Keratinocyte (primary cell): ENCODE measurements at regions not wholly inside any gene's neighbourhood (a gene's known extent, or its start where the extent isn't known, plus 50 kb on each side); places are given as distances from the start of the nearest gene placed in this dataset.

ENCODE experiments used
- DNase-seq: peaks from one replicate; pipeline ENCODE4 v3.0.0-alpha.2; 2011; ENCODE audit warnings: low read depth, missing footprints, low spot score
- FAIRE-seq: peaks from 2 replicates; lab custom pipeline; 2011; peaks lifted over from hg19 to GRCh38; lab: Jason Lieb, UNC
- H2AFZ ChIP-seq: 2 replicates; pipeline ENCODE4 v1.6.0; 2012; ENCODE audit warnings: low read length, control low read depth, inconsistent platforms; ENCODE audit not compliant: control insufficient read depth
- H3K27ac ChIP-seq: 2 replicates; pipeline ENCODE4 v1.5.1; 2011; ENCODE audit warnings: low read length; ENCODE audit not compliant: control insufficient read depth, insufficient read depth
- H3K27me3 ChIP-seq: 3 replicates; pipeline ENCODE4 v1.6.0; 2011; ENCODE audit warnings: low read length; ENCODE audit not compliant: control insufficient read depth, insufficient read depth; ENCODE audit errors: extremely low read depth
- H3K36me3 ChIP-seq, 2 experiments: 2 replicates in 1 of 2; 3 replicates in 1 of 2; pipeline ENCODE4 v1.5.1; 2011; ENCODE audit warnings: low read length in 2 of 2, mild to moderate bottlenecking in 1 of 2; ENCODE audit not compliant: control insufficient read depth in 2 of 2, insufficient read depth in 2 of 2; ENCODE audit errors: extremely low read depth in 1 of 2
- H3K4me1 ChIP-seq: 3 replicates; pipeline ENCODE4 v1.5.1; 2011; ENCODE audit warnings: low read length; ENCODE audit not compliant: control insufficient read depth, insufficient read depth; ENCODE audit errors: extremely low read depth
- H3K4me2 ChIP-seq: 3 replicates; pipeline ENCODE4 v1.6.0; 2011; ENCODE audit warnings: low read depth, low read length; ENCODE audit not compliant: control insufficient read depth, insufficient read depth; ENCODE audit errors: extremely low read depth
- H3K4me3 ChIP-seq, 3 experiments: fragments of 200-600 bp in 1 of 3; sonication (generic) in 1 of 3; 2 replicates in 2 of 3; 3 replicates in 1 of 3; pipeline ENCODE4 v1.5.1; 2011 to 2016; ENCODE audit warnings: low read length in 3 of 3, mild to moderate bottlenecking in 3 of 3, control low read depth in 2 of 3, inconsistent platforms in 1 of 3, low read depth in 1 of 3, mixed read lengths in 1 of 3, mixed run types in 1 of 3, moderate library complexity in 1 of 3; ENCODE audit not compliant: control insufficient read depth in 2 of 3, insufficient read depth in 2 of 3; ENCODE audit errors: extremely low read depth in 1 of 3
- H3K79me2 ChIP-seq: 2 replicates; pipeline ENCODE4 v1.6.0; 2012; ENCODE audit warnings: low read length; ENCODE audit not compliant: control insufficient read depth, insufficient read depth
- H3K9ac ChIP-seq: 3 replicates; pipeline ENCODE4 v1.6.0; 2011; ENCODE audit warnings: low read length; ENCODE audit not compliant: control insufficient read depth, insufficient read depth; ENCODE audit errors: extremely low read depth
- H3K9me1 ChIP-seq: 3 replicates; pipeline ENCODE4 v1.6.0; 2011; ENCODE audit warnings: low read length; ENCODE audit not compliant: control insufficient read depth, insufficient read depth; ENCODE audit errors: extremely low read depth
- H3K9me3 ChIP-seq: 2 replicates; pipeline ENCODE4 v1.5.1; 2012; ENCODE audit warnings: low read depth, low read length; ENCODE audit not compliant: control insufficient read depth
- H4K20me1 ChIP-seq: 3 replicates; pipeline ENCODE4 v1.6.0; 2011; ENCODE audit warnings: low read length; ENCODE audit not compliant: control insufficient read depth, insufficient read depth; ENCODE audit errors: extremely low read depth
- CTCF ChIP-seq, 3 experiments: IDR thresholded peaks in 1 of 3; conservative IDR thresholded peaks in 1 of 3; optimal IDR thresholded peaks in 1 of 3; 2 replicates in 2 of 3; 3 replicates in 1 of 3; pipeline versions ENCODE3 to v1.5.1; 2011; ENCODE audit warnings: low read length in 3 of 3, mild to moderate bottlenecking in 3 of 3, moderate library complexity in 2 of 3, control low read depth in 1 of 3, inconsistent platforms in 1 of 3; ENCODE audit not compliant: insufficient read depth in 2 of 3; ENCODE audit errors: extremely low read depth in 1 of 3
- EZH2 ChIP-seq: IDR thresholded peaks from one replicate; pipeline ENCODE4 v1.6.1; 2012; ENCODE audit warnings: inconsistent platforms, mild to moderate bottlenecking, low read length, moderate library complexity
- dilution Hi-C: fragments of 300-500 bp; cut with MboI; formaldehyde crosslinking; loops from one replicate; pipeline ENCODE4 v1.7.0; 2020; ENCODE audit warnings: low sequenced_read_pairs; ENCODE audit not compliant: extremely low pct_ligation_motif_present

DNA sequence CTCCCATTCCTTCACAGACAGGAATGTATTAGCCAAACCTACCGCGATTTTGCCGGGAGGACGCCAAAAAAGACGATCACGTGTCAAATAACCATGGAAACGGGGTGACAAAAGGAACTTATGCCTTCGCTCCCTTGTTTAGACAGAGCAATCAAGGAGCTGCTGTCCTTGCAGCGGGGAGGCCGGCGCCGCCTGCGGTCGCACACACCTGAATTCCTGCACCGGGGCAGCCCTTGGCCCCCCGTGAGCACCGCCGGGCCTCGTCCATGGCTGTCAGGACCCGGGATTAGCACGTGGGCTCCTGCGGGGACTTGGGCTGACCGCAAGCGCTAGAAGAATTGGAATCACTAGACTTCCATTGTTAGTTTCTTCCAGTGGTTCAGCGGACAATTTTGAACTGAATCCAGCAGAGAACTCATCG lies 193.1 kb downstream of the SHQ1 start:
- TF ChIP-seq CTCF (optimal IDR thresholded peaks at IDR 0.05 in 1 of 3, IDR thresholded peaks at IDR 0.05 in 1 of 3, conservative IDR thresholded peaks at IDR 0.05 in 1 of 3; ENCODE audit: extremely low read depth in 1 of 3, insufficient read depth in 2 of 3, low read length in 3 of 3): no peak
- no peak for TF ChIP-seq EZH2
- dilution Hi-C loops: no loop called here
- Histone ChIP-seq H3K4me2 (peak overlapping the region; percentile 59), H4K20me1 (no peaks in the 10 kb centered on the region), H3K9me3 (no peaks in the 10 kb centered on the region), H3K9me1 (no peaks in the 10 kb centered on the region), H3K27ac (no peak overlapping the region), H3K4me3 (no peak overlapping the region), H3K4me1 (peaks cover 42% of the 10 kb centered on the region), H3K27me3 (peaks cover 3% of the 10 kb centered on the region), H2AFZ (peak overlapping the region; percentile 11), H3K9ac (no peak overlapping the region), H3K36me3 (no peaks in the 10 kb centered on the region), H3K79me2 (no peaks in the 10 kb centered on the region)
- DNase-seq (no peak), FAIRE-seq (no peak)

DNA sequence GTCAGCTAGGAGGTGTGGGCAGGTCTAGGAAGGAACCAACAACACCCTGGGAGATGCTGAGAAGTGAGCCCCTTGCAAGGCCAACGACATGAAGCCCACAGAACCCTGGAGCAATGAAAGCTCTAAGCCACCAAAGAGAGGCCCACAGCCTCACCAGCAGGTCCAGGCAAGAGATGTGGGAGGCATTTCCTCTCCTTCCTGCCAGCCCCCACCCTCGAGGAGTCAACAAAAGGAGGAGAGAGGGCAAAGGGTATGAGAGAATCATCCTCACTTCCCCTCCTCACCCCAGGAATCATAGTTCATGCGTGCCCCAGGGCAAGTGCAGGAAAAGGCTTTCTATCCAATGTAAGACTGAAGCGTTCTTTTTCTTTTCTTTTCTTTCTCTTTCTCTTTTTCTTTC lies 195.8 kb downstream of the SHQ1 start:
- Histone ChIP-seq H3K4me2 (peak overlapping the region; percentile 28), H2AFZ (no peak overlapping the region), H3K9me3 (no peaks in the 10 kb centered on the region), H3K9me1 (no peaks in the 10 kb centered on the region), H3K36me3 (no peaks in the 10 kb centered on the region), H3K79me2 (no peaks in the 10 kb centered on the region), H3K4me1 (peaks cover 17% of the 10 kb centered on the region), H3K4me3 (no peak overlapping the region), H4K20me1 (no peaks in the 10 kb centered on the region), H3K27ac (no peak overlapping the region), H3K9ac (no peak overlapping the region), H3K27me3 (peaks cover 3% of the 10 kb centered on the region)
- TF ChIP-seq EZH2: no peak
- no peak for DNase-seq
- peak; percentile 32 for FAIRE-seq
- dilution Hi-C loops: no loop called here

DNA sequence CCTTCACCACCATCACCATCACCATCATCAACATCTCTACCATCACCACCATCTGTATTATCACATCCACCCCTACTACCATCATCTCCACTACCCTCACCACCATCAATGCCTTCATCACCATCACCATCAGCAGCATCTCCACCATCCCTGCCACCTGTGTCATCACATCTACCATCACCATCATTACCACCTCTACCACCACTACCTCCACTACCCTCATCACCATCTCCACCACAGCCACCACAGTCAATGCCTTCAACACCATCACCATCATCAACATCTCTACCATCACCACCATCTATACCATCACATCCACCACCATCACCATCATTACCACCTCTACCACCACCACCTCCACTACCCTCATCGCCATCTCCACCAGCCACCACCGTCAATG lies 196.7 kb downstream of the SHQ1 start:
- H3K9ac ChIP-seq: no peak overlapping the region
- FAIRE-seq (no peak), DNase-seq (no peak)
- H3K27ac ChIP-seq: no peak overlapping the region
- no peaks in the 10 kb centered on the region for H3K79me2 ChIP-seq
- no peaks in the 10 kb centered on the region for H3K9me1 ChIP-seq
- dilution Hi-C loops: no loop called here
- no peak overlapping the region for H2AFZ ChIP-seq
- no peak overlapping the region for H3K4me3 ChIP-seq
- peaks cover 17% of the 10 kb centered on the region for H3K4me1 ChIP-seq
- H3K27me3 ChIP-seq: peaks cover 3% of the 10 kb centered on the region
- no peaks in the 10 kb centered on the region for H4K20me1 ChIP-seq
- no peak overlapping the region for H3K4me2 ChIP-seq
- no peaks in the 10 kb centered on the region for H3K36me3 ChIP-seq
- H3K9me3 ChIP-seq: no peaks in the 10 kb centered on the region
- TF ChIP-seq EZH2 (no peak), CTCF (optimal IDR thresholded peaks at IDR 0.05 in 1 of 3, IDR thresholded peaks at IDR 0.05 in 1 of 3, conservative IDR thresholded peaks at IDR 0.05 in 1 of 3; ENCODE audit: extremely low read depth in 1 of 3, insufficient read depth in 2 of 3, low read length in 3 of 3) (no peak)
